ENCODE measurements at regions not wholly inside any gene's neighbourhood (a gene's known extent, or its start where the extent isn't known, plus 50 kb on each side); places are given as distances from the start of the nearest gene placed in this dataset.
A peak's percentile ranks its signal among the peaks of the same experiment; 100 is the strongest.

DNA sequence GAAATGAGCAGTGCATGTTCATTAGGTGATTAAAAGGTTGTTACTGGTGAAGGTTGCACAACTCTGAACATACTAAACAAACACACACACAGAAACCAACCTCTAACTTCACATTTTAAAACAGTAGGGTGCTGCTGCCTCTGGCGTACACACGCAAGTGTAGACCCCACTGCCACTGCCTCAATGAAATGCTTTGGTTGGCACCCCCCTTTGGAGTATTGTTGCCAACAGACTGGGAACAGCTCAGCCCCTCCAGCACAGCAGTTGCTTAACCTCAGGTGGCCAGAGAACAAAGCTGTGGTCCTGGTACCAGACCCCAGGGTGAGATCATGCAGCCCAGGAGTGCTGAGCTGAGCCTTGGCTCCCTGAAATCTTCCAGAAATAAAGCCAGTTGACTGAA, 138.6 kb downstream of the TMEM18 start:
- Mint-ChIP-seq H3K4me3 (no peak overlapping the region), H3K27ac (no peak overlapping the region), H3K4me1 (no peaks in the 10 kb centered on the region), H3K27me3 (ENCODE audit: low read depth in 3 of 3) (peaks cover 2 to 12% (median 4%) of the 10 kb centered on the region in 3 donors), H3K9me3 (no peaks in the 10 kb centered on the region), H3K36me3 (peaks cover 0 to 6% (median 0%) of the 10 kb centered on the region in 3 donors)
- no peak for DNase-seq

DNA sequence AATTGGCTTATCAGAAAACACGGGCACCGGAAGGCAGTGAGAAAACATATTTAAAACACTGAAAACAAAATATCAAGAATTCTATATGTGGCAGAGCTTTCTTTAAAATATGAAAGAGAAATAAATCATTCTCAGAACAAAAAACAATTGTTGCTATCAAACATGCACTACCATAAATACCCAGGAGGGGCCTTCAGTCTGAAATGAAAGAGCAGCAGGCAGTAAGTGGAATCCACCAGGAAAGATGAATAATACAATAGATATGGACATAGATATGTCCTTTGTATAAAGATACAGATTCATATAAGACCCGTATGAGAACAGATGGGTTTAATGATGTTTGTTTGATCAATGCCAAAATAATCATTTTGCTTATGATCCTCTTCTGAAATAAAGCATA, 142.0 kb downstream of the TMEM18 start:
- H3K4me1 Mint-ChIP-seq, result no peaks in the 10 kb centered on the region
- no peak overlapping the region for H3K4me3 Mint-ChIP-seq
- H3K27ac Mint-ChIP-seq, result no peak overlapping the region
- H3K27me3 Mint-ChIP-seq (ENCODE audit: low read depth in 3 of 3), result peaks cover 4 to 12% (median 4%) of the 10 kb centered on the region in 3 donors
- peaks cover 0 to 11% (median 0%) of the 10 kb centered on the region in 6 donors for H3K9me3 Mint-ChIP-seq
- DNase-seq, result no peak
- peaks cover 0 to 7% (median 6%) of the 10 kb centered on the region in 3 donors for H3K36me3 Mint-ChIP-seq

DNA sequence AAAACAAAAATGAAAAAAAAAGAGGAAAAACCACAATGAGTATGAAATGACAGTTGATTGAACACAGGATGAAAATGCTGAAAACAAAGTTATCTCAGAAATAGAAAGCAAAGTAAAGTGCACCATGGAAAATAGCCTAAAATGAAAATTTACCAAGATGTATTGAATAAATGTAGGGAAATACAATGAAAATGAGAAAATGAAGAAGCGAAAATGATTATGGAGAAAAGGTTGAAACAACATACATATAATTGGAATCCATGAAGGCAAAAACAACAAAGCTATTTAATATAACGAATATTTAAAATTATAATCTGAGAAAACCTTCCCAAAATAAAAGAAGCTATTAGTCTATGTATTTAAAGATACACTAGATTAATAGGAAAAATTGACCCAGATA, 147.4 kb downstream of the TMEM18 start:
- Mint-ChIP-seq H3K27ac (no peak overlapping the region), H3K36me3 (peaks cover 0 to 9% (median 7%) of the 10 kb centered on the region in 3 donors), H3K4me3 (no peak overlapping the region), H3K27me3 (ENCODE audit: low read depth in 3 of 3) (peaks cover 0 to 5% (median 0%) of the 10 kb centered on the region in 3 donors), H3K9me3 (peaks cover 0 to 13% (median under 1%) of the 10 kb centered on the region in 6 donors), H3K4me1 (no peaks in the 10 kb centered on the region)
- DNase-seq, result no peak

DNA sequence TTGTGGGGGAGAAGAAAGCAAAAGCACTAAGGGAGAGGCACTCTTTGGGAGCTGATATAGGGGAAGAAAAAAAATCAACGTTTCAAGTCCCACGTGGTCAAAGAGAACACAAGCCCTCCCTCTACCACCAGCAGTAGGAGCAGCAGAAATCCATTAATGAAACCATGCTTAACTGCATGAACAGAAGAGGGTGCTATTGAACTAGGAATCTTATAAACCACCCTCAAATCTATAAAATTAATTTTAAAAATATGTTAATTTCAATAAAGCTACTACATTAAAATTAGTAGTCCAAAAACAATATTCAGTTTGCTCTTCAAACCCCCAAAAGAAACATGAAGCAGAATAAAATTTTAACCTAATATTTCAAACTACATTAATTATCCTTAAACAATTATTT, 147.8 kb downstream of the TMEM18 start:
- no peaks in the 10 kb centered on the region for H3K4me1 Mint-ChIP-seq
- H3K36me3 Mint-ChIP-seq, result peaks cover 0 to 9% (median 7%) of the 10 kb centered on the region in 3 donors
- peak; percentile 11 to 46 (median 29) for DNase-seq
- no peak overlapping the region for H3K4me3 Mint-ChIP-seq
- H3K27me3 Mint-ChIP-seq (ENCODE audit: low read depth in 3 of 3), result peaks cover 0 to 6% (median 0%) of the 10 kb centered on the region in 3 donors
- no peak overlapping the region for H3K27ac Mint-ChIP-seq
- H3K9me3 Mint-ChIP-seq, result peaks cover 0 to 13% (median under 1%) of the 10 kb centered on the region in 6 donors

DNA sequence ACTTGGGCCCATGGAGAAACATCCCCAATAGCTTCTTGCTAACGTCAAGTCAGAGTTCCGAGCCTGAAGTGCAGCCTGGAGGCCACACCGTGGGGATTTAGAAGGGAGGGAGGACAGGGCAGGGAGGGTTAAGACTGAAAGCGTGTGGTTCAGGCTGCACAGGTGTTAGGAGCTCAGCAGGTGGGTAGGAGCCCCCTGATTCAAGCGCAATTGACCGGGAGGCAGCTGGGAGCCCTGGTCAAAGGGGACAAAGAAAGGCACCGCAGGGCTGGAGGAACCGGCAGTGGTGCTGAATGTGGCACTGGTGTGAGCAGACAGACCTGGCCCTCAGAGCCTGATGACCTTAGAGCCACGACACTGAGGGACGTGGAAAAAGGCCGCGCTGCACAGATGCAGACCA, 149.6 kb downstream of the TMEM18 start:
- H3K9me3 Mint-ChIP-seq, result peaks cover 0 to 13% (median under 1%) of the 10 kb centered on the region in 6 donors
- H3K4me1 Mint-ChIP-seq, result no peaks in the 10 kb centered on the region

DNA sequence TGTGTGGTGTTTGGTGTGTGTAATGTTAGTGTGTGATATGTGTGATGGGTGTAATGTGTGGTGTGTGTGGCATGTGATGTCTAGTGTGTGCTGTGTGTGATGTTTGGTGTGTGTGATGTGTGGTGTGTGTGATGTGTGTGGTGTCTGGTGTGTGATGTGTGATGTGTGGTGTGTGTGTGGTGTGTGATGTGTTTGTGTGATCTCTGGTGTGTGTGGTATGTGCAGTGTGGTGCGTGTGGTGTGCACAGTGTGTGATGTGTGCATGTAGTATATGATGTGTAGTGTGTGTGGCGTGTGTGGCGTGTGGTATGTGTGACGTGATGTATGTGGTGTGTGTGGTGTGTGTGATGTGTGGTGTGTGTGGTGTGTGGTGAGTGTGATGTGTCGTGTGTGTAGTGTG, 150.3 kb downstream of the TMEM18 start:
- Mint-ChIP-seq H3K36me3 (peaks cover 0 to 3% (median 3%) of the 10 kb centered on the region in 3 donors), H3K9me3 (peaks cover 0 to 7% (median under 1%) of the 10 kb centered on the region in 6 donors), H3K4me1 (no peaks in the 10 kb centered on the region), H3K27ac (no peak overlapping the region), H3K4me3 (no peak overlapping the region), H3K27me3 (ENCODE audit: low read depth in 3 of 3) (peaks cover 0 to 6% (median 4%) of the 10 kb centered on the region in 3 donors)
- DNase-seq, result no peak

More for the DNA sequence above, 149.6 kb downstream of the TMEM18 start:
- Mint-ChIP-seq H3K27me3 (ENCODE audit: low read depth in 3 of 3) (peaks cover 0 to 6% (median 4%) of the 10 kb centered on the region in 3 donors), H3K36me3 (peaks cover 0 to 7% (median 3%) of the 10 kb centered on the region in 3 donors), H3K4me3 (no peak overlapping the region), H3K27ac (no peak overlapping the region)
- DNase-seq, result no peak

DNA sequence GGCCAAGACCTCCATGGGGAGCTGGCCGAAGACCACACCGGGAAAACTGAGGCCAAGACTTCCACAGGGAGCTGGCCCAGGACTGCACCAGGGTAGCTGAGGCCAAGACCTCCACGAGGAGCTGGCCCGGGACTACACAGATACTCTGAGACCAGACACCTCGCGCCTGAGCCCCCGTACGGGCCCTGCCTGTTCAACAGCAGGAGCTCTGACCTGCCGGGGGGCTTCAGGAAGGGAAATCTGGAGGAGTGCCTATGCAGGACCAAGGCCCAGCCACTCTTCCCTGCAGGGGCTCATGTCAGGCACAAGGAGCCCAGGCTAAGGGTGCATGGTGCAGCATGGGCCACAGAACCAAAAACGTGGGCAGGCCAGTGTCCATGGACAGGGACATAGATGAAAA, 151.6 kb downstream of the TMEM18 start:
- DNase-seq, result no peak
- Mint-ChIP-seq H3K4me1 (no peaks in the 10 kb centered on the region), H3K9me3 (peaks cover 0 to 4% (median 0%) of the 10 kb centered on the region in 6 donors), H3K27me3 (ENCODE audit: low read depth in 3 of 3) (peaks cover 1 to 6% (median 4%) of the 10 kb centered on the region in 3 donors), H3K4me3 (no peak overlapping the region), H3K36me3 (peaks cover 0 to 3% (median 0%) of the 10 kb centered on the region in 3 donors), H3K27ac (no peak overlapping the region)

DNA sequence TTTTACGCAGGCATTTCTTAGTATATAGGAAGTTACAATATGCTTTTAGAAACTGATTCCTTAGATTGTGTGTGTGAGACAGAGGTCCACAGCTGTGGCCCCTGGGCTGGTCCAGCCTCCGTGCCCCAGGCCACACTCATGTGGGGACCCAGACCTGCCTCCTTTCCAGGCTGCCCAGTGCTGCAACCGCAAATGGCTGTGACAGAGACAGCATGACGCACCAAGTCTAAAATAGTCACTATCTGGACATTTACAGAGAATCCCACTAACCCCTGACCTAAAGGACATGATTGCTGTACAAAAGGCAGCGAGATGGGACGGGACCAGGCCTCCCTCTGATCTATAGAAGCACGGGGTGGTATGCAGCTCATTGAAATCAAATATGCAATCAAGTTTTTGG, 152.2 kb downstream of the TMEM18 start:
- Mint-ChIP-seq H3K4me1 (no peaks in the 10 kb centered on the region), H3K36me3 (peaks cover 0 to 3% (median 0%) of the 10 kb centered on the region in 3 donors), H3K4me3 (no peak overlapping the region), H3K27me3 (ENCODE audit: low read depth in 3 of 3) (peaks cover 4 to 6% (median 6%) of the 10 kb centered on the region in 3 donors), H3K27ac (no peak overlapping the region), H3K9me3 (peaks cover 0 to 4% (median 0%) of the 10 kb centered on the region in 6 donors)
- no peak for DNase-seq

DNA sequence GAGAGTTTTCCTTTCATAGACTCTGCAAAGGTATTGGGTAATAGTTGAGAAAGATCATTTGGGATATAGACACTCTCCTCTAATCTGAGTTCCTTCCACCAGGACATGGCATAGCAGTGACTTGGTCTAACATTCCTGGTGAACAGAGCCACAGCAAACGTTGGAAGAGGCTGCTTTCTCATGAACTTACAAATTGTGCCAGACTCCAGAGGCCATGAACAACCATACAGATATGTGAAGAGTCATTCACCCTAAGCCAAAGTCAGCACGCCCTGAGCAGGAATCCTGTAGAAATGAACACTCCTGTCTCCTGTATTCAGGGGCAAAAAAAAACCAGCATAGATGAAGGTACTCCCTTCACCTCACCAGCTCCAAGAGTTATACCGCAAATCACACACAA, 152.8 kb downstream of the TMEM18 start:
- Mint-ChIP-seq H3K27ac (no peak overlapping the region), H3K36me3 (no peaks in the 10 kb centered on the region), H3K9me3 (peaks cover 0 to 4% (median 0%) of the 10 kb centered on the region in 6 donors), H3K4me1 (no peaks in the 10 kb centered on the region), H3K27me3 (ENCODE audit: low read depth in 3 of 3) (peaks cover 4 to 6% (median 6%) of the 10 kb centered on the region in 3 donors), H3K4me3 (no peak overlapping the region)
- DNase-seq, result no peak

DNA sequence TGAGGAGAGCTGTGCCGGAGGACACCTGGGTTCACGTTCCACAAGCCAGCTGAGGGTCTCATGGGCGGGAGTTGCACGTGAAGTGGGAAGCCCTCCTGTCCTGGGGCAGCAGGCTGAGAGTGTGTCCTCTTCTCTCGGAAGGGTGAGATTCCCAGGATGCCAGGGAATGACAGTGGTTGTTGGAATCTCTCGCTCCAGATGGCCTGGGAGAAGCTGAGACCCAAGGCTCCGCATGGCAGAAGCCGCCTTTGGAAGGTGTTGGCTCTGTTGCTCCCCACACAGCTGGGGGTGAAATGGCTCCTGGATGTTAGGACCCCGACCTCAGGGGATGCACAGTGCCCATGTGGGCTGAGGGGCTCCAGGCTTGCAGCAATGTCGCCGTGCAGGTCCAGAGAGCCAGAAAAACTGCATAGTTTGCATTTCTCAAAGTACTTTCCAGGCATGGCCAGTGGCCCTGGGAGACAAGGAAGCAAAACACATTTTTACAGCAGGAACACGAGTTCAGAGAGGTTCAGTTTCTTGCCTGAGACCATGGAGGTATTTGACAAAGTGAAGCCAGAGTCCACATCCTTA, 153.4 kb downstream of the TMEM18 start:
- Mint-ChIP-seq H3K36me3 (no peaks in the 10 kb centered on the region), H3K27me3 (ENCODE audit: low read depth in 3 of 3) (peaks cover 4 to 6% (median 6%) of the 10 kb centered on the region in 3 donors), H3K4me1 (no peaks in the 10 kb centered on the region), H3K9me3 (no peaks in the 10 kb centered on the region), H3K27ac (no peak overlapping the region), H3K4me3 (no peak overlapping the region)
- DNase-seq, result no peak

DNA sequence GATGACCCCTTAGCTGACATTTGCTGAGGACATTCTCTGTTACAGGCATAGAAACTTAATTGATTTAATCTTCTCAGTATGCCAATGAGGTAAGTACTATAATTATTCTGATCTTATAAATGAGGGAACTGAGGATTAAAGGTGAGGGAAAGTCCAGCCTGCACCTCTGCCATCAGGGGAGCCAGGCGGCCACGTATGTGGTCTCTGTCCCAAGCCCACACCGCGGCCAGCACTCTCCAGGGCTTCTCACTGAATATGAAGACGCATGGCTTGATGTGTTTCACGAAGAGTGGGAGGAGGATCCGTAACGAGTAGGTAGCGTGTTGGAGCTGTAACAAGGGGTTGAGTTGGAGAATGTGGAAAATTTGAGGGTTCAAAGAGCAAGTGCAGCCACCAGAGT, 154.4 kb downstream of the TMEM18 start:
- H3K4me1 Mint-ChIP-seq, result no peaks in the 10 kb centered on the region
- H3K4me3 Mint-ChIP-seq, result no peak overlapping the region
- peaks cover 4 to 8% (median 8%) of the 10 kb centered on the region in 3 donors for H3K27me3 Mint-ChIP-seq (ENCODE audit: low read depth in 3 of 3)
- peak overlapping the region in 1 of 6 donors; percentile 37 for H3K27ac Mint-ChIP-seq
- H3K9me3 Mint-ChIP-seq, result no peaks in the 10 kb centered on the region
- no peaks in the 10 kb centered on the region for H3K36me3 Mint-ChIP-seq
- DNase-seq, result no peak

DNA sequence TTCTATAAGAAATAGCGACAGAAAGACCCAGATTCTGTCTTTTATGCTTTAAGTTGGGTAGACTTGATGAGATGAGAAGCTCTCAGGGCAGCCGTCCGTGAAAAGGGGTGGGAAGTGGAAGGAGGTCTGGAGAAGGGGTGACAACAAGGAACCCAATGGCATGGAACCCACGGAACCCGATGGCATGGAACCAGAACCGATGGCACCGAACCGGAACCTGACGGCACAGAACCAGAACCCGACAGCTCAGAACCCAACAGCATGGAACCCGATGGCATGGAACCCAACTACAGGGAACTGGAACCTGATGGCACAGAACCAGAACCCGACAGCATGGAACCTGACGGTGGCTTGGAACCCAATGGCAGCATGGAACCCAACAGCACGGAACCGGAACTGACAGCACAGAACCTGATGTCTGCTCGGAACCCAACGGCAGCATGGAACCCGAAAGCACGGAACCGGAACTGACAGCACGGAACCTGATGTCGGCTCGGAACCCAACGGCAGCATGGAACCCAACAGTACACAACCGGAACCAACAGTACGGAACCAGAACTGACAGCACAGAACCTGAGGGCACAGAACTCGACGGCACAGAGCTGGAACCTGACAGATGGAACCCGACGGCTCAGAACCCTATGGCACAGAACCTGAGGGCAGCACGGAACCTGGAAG, 155.2 kb downstream of the TMEM18 start:
- no peaks in the 10 kb centered on the region for H3K36me3 Mint-ChIP-seq
- no peak for DNase-seq
- no peaks in the 10 kb centered on the region for H3K4me1 Mint-ChIP-seq
- peaks cover 4 to 8% (median 8%) of the 10 kb centered on the region in 3 donors for H3K27me3 Mint-ChIP-seq (ENCODE audit: low read depth in 3 of 3)
- no peaks in the 10 kb centered on the region for H3K9me3 Mint-ChIP-seq
- no peak overlapping the region for H3K27ac Mint-ChIP-seq
- no peak overlapping the region for H3K4me3 Mint-ChIP-seq

DNA sequence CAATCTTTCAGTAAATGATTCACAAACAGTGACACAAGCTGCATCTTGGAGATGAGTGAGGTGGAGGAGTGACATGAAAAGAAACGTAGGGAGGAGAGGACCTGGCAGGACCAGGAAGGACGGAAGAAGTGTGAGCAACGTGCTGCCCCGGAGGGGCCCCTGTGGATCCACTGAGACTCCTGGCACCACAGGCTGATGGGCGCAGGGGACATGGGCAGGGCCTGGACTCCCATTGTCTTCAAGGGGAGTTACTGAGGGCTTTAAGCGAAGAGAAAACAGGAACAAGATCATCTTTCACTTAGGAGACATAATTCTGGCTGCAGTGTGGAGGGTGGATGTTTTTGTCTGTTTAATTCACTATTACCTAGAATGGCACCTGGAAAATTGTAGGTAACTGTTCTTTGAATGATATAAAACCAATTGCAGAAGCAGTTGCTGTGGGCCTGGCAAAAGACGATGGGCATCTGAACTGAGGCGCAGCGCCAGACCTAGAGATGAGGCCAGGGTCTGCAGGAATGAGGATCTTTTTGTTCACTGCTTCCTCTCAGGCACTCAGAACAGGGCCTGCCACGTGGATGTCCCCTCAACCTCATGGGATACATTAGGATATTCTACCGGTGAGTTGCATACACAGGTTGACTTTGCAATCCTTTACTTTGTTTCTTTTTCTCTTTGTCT, 156.4 kb downstream of the TMEM18 start:
- no peak overlapping the region for H3K27ac Mint-ChIP-seq
- H3K4me1 Mint-ChIP-seq, result no peaks in the 10 kb centered on the region
- DNase-seq, result no peak
- no peak overlapping the region for H3K4me3 Mint-ChIP-seq
- H3K36me3 Mint-ChIP-seq, result no peaks in the 10 kb centered on the region
- H3K27me3 Mint-ChIP-seq (ENCODE audit: low read depth in 3 of 3), result peaks cover 4 to 8% (median 8%) of the 10 kb centered on the region in 3 donors
- H3K9me3 Mint-ChIP-seq, result no peaks in the 10 kb centered on the region

DNA sequence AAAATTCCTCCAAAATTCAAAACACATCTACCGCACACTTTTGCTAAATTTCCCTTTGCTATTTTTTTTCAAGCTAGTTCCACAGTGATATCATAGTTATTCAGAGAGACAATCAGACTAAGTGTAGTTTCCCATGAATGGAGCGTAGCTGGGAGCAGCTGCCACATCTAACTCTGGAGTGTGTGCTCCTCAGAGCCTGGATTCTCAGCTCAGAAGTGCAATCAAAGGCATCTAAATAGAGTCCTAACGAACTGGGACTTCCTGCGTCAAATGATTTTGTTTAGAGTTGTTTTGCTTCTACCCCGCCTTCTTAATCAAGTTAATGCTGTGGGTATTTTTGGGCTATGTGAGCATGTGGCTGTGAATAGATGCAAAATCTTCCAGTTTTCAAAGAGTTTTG, 160.3 kb downstream of the TMEM18 start:
- H3K36me3 Mint-ChIP-seq, result peaks cover 0 to 4% (median 0%) of the 10 kb centered on the region in 3 donors
- H3K27me3 Mint-ChIP-seq (ENCODE audit: low read depth in 3 of 3), result peaks cover 2 to 10% (median 8%) of the 10 kb centered on the region in 3 donors
- H3K4me3 Mint-ChIP-seq, result no peak overlapping the region
- no peaks in the 10 kb centered on the region for H3K4me1 Mint-ChIP-seq
- no peaks in the 10 kb centered on the region for H3K9me3 Mint-ChIP-seq
- H3K27ac Mint-ChIP-seq, result no peak overlapping the region
- DNase-seq, result no peak
